ENCODE measurements at regions not wholly inside any gene's neighbourhood (a gene's known extent, or its start where the extent isn't known, plus 50 kb on each side); places are given as distances from the start of the nearest gene placed in this dataset.

GRCh38 chr2:13806539-13806938, 826.0 kb upstream of the LRATD1 start:
- no peak for FAIRE-seq
- peaks cover 8% of the 10 kb centered on the region; the same call in 1 of the 3 replicates for H3K9me3 ChIP-seq
- CTCF ChIA-PET, result no interaction called here

GRCh38 chr2:13813236-13813635, 819.3 kb upstream of the LRATD1 start:
- no peak overlapping the region for H3K27ac ChIP-seq
- H3K4me2 ChIP-seq, result no peak overlapping the region
- FAIRE-seq (no peak), ATAC-seq (no peak), DNase-seq (ENCODE audit: low read depth in 1 of 2, low spot score in 1 of 2) (no peak)
- H3K4me1 ChIP-seq, result no peaks in the 10 kb centered on the region
- 23% methylated on average over 4 of the region's 4 CpGs for WGBS (ENCODE audit: missing lambda C conversion rate)
- CTCF ChIA-PET, result no interaction called here
- POLR2A ChIA-PET, result no interaction called here
- TF ChIP-seq BHLHE40 (IDR thresholded peaks at IDR 0.05; ENCODE audit: low read depth, low read length) (no peak), PBX3 (IDR thresholded peaks at IDR 0.05) (no peak), FOSB (CRISPR knock-in tag; IDR thresholded peaks at IDR 0.05) (no peak), GATA3 (IDR thresholded peaks at IDR 0.05; ENCODE audit: borderline replicate concordance) (no peak), NFE2L2 (conservative IDR thresholded peaks at IDR 0.05; ENCODE audit: low read length) (no peak), PHF8 (IDR thresholded peaks at IDR 0.05; ENCODE audit: borderline replicate concordance, low read depth) (no peak), POLR2A (IDR thresholded peaks at IDR 0.05; ENCODE audit: low read length) (no peak), RAD21 (conservative IDR thresholded peaks at IDR 0.05 in 1 of 2, IDR thresholded peaks at IDR 0.05 in 1 of 2) (no peak), CHD2 (IDR thresholded peaks at IDR 0.05; ENCODE audit: low read length, partially characterized antibody) (no peak), POLR2AphosphoS2 (conservative IDR thresholded peaks at IDR 0.05; ENCODE audit: low read length) (no peak), ESRRA (IDR thresholded peaks at IDR 0.05; ENCODE audit: borderline replicate concordance, low read length) (no peak), HOXA7 (CRISPR knock-in tag; IDR thresholded peaks at IDR 0.05) (no peak), ZNF302 (CRISPR knock-in tag; IDR thresholded peaks at IDR 0.05) (no peak), ZSCAN20 (CRISPR knock-in tag; IDR thresholded peaks at IDR 0.05) (no peak), EHF (CRISPR knock-in tag; IDR thresholded peaks at IDR 0.05) (no peak), HES2 (IDR thresholded peaks at IDR 0.05) (no peak), HDAC2 (IDR thresholded peaks at IDR 0.05) (no peak)
- TF ChIP-seq, protein P1, sequence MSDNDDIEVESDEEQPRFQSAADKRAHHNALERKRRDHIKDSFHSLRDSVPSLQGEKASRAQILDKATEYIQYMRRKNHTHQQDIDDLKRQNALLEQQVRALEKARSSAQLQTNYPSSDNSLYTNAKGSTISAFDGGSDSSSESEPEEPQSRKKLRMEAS (IDR thresholded peaks at IDR 0.05), result no peak
- TF ChIP-seq, protein P2, sequence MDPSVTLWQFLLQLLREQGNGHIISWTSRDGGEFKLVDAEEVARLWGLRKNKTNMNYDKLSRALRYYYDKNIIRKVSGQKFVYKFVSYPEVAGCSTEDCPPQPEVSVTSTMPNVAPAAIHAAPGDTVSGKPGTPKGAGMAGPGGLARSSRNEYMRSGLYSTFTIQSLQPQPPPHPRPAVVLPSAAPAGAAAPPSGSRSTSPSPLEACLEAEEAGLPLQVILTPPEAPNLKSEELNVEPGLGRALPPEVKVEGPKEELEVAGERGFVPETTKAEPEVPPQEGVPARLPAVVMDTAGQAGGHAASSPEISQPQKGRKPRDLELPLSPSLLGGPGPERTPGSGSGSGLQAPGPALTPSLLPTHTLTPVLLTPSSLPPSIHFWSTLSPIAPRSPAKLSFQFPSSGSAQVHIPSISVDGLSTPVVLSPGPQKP (IDR thresholded peaks at IDR 0.05; ENCODE audit: low read depth, low read length), result no peak
- TF ChIP-seq, protein P3, sequence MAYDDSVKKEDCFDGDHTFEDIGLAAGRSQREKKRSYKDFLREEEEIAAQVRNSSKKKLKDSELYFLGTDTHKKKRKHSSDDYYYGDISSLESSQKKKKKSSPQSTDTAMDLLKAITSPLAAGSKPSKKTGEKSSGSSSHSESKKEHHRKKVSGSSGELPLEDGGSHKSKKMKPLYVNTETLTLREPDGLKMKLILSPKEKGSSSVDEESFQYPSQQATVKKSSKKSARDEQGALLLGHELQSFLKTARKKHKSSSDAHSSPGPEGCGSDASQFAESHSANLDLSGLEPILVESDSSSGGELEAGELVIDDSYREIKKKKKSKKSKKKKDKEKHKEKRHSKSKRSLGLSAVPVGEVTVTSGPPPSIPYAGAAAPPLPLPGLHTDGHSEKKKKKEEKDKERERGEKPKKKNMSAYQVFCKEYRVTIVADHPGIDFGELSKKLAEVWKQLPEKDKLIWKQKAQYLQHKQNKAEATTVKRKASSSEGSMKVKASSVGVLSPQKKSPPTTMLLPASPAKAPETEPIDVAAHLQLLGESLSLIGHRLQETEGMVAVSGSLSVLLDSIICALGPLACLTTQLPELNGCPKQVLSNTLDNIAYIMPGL (CRISPR knock-in tag; IDR thresholded peaks at IDR 0.05; ENCODE audit: borderline replicate concordance), result no peak
- H3K4me3 ChIP-seq, result no peak overlapping the region
- H3K9me3 ChIP-seq, result peaks cover 17% of the 10 kb centered on the region; the same call in 2 of the 3 replicates

More at GRCh38 chr2:13806539-13806938, 826.0 kb upstream of the LRATD1 start:
- no peaks in the 10 kb centered on the region for H3K4me1 ChIP-seq
- POLR2A ChIA-PET, result no interaction called here
- 16% methylated on average over 5 of the region's 5 CpGs for WGBS (ENCODE audit: missing lambda C conversion rate)
- H3K4me3 ChIP-seq, result no peak overlapping the region
- TF ChIP-seq ESRRA (IDR thresholded peaks at IDR 0.05; ENCODE audit: borderline replicate concordance, low read length) (no peak), ZFP36 (IDR thresholded peaks at IDR 0.05; ENCODE audit: borderline replicate concordance, partially characterized antibody) (no peak), MAFK (IDR thresholded peaks at IDR 0.05; ENCODE audit: partially characterized antibody) (no peak), KDM5A (IDR thresholded peaks at IDR 0.05) (no peak), PBX3 (IDR thresholded peaks at IDR 0.05) (no peak), MYC (IDR thresholded peaks at IDR 0.05; ENCODE audit: borderline replicate concordance, low read length) (no peak)
- no peak for ATAC-seq
- no peak overlapping the region for H3K4me2 ChIP-seq
- no peak overlapping the region for H3K27ac ChIP-seq
- DNase-seq (ENCODE audit: low read depth in 1 of 2, low spot score in 1 of 2), result no peak

Measured in A549 (cell line).